Breast epithelium (tissue), 3 donors: ENCODE measurements at regions not wholly inside any gene's neighbourhood (a gene's known extent, or its start where the extent isn't known, plus 50 kb on each side); places are given as distances from the start of the nearest gene placed in this dataset.

Experiments used
- POLR2AphosphoS5 ChIP-seq, 3 donors: sonication (generic); formaldehyde crosslinking; IDR thresholded peaks; one replicate each; pipeline ENCODE4 v1.6.1; 2017; ENCODE audit warnings: antibody characterized with exemption in 3 of 3
- TF ChIP-seq, protein P1 (sequence below), 3 donors: fragments of 450-650 bp; IDR thresholded peaks; one replicate each; pipeline ENCODE4 v1.5.1; 2016 to 2017; ENCODE audit warnings: antibody characterized with exemption in 3 of 3, mild to moderate bottlenecking in 3 of 3, moderate library complexity in 3 of 3

DNA sequence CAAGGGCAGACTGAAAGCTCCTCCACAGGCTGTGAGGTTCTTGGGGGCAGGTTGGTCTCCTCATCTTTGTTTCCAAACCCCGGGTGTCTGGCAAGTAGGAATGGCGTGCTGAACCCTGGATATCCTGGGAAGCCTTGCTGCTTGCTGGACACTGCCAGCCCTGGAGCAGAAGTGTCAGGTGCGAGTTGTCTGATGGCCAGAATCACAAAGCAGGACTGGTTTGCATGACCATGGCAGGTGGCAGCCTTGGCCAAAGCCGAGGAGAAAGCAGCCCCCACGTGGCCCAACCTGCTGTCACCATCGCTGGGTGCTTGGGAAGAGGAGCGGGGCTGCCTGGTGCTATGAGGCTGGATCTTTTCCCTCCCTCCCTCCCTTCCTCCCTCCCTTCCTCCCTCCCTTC lies 309.5 kb upstream of the HS6ST1 start:
- TF ChIP-seq, protein P1, sequence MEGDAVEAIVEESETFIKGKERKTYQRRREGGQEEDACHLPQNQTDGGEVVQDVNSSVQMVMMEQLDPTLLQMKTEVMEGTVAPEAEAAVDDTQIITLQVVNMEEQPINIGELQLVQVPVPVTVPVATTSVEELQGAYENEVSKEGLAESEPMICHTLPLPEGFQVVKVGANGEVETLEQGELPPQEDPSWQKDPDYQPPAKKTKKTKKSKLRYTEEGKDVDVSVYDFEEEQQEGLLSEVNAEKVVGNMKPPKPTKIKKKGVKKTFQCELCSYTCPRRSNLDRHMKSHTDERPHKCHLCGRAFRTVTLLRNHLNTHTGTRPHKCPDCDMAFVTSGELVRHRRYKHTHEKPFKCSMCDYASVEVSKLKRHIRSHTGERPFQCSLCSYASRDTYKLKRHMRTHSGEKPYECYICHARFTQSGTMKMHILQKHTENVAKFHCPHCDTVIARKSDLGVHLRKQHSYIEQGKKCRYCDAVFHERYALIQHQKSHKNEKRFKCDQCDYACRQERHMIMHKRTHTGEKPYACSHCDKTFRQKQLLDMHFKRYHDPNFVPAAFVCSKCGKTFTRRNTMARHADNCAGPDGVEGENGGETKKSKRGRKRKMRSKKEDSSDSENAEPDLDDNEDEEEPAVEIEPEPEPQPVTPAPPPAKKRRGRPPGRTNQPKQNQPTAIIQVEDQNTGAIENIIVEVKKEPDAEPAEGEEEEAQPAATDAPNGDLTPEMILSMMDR (IDR thresholded peaks at IDR 0.05): no peak
- no peak for TF ChIP-seq POLR2AphosphoS5 (IDR thresholded peaks at IDR 0.05)
